Caco-2 (cell line): ENCODE measurements at regions not wholly inside any gene's neighbourhood (a gene's known extent, or its start where the extent isn't known, plus 50 kb on each side); places are given as distances from the start of the nearest gene placed in this dataset.

Source experiments
- BruUV-seq: library from RNA; stranded (reverse); fragments of 400-500 nt; replicated peaks from 2 replicates; lab custom pipeline; 2021; lab: Mats Ljungman, UMichigan
- CTCF ChIA-PET: fragments of 300-600 bp; sonication (Branson Sonifier 250); formaldehyde crosslinking; loops from one replicate; lab custom pipeline; 2022; ENCODE audit warnings: antibody characterized with exemption; lab: Charles Lee
- POLR2A ChIA-PET: fragments of 300-600 bp; sonication (Branson Sonifier 250); formaldehyde crosslinking; loops from one replicate; lab custom pipeline; 2022; ENCODE audit warnings: antibody characterized with exemption; lab: Charles Lee
- DNase-seq, 2 experiments: peaks; one replicate each; pipeline versions ENCODE4 v3.0.0 to v3.0.0-alpha.2; 2020 to 2022
- H3K27me3 ChIP-seq: replicated peaks from 2 replicates; pipeline ENCODE4 v1.6.0; 2011; ENCODE audit warnings: low read length; ENCODE audit not compliant: control insufficient read depth, insufficient read depth
- H3K36me3 ChIP-seq: 2 replicates; pipeline ENCODE4 v1.5.1; 2011; ENCODE audit warnings: low read length; ENCODE audit not compliant: control insufficient read depth, insufficient read depth
- H3K4me1 ChIP-seq: fragments of 250-450 bp; sonication (Bioruptor Pico); 2 replicates; pipeline ENCODE4 v1.5.1; 2020; ENCODE audit warnings: mild to moderate bottlenecking
- H3K4me3 ChIP-seq: 2 replicates; pipeline ENCODE4 v1.5.1; 2011; ENCODE audit warnings: low read depth, mild to moderate bottlenecking, control low read depth, low read length
- H3K9me3 ChIP-seq: fragments of 250-450 bp; sonication (Bioruptor Pico); 2 replicates; pipeline ENCODE4 v1.5.1; 2020; ENCODE audit warnings: mild to moderate bottlenecking, moderate library complexity
- H3K27ac Mint-ChIP-seq: one replicate; pipeline ENCODE4 v1.8.0; 2022; ENCODE audit warnings: mixed read lengths; ENCODE audit not compliant: unreplicated experiment
- H3K27me3 Mint-ChIP-seq: one replicate; pipeline ENCODE4 v1.8.0; 2022; ENCODE audit warnings: mixed read lengths; ENCODE audit not compliant: insufficient read depth, unreplicated experiment
- H3K36me3 Mint-ChIP-seq: one replicate; pipeline ENCODE4 v1.8.0; 2022; ENCODE audit warnings: mild to moderate bottlenecking, mixed read lengths; ENCODE audit not compliant: insufficient read depth, unreplicated experiment
- H3K4me1 Mint-ChIP-seq: one replicate; pipeline ENCODE4 v1.8.0; 2022; ENCODE audit warnings: low read depth, mixed read lengths; ENCODE audit not compliant: unreplicated experiment
- H3K4me3 Mint-ChIP-seq: one replicate; pipeline ENCODE4 v1.8.0; 2022; ENCODE audit warnings: mild to moderate bottlenecking, moderate library complexity, mixed read lengths; ENCODE audit not compliant: unreplicated experiment
- H3K9me3 Mint-ChIP-seq: one replicate; pipeline ENCODE4 v1.8.0; 2022; ENCODE audit warnings: mixed read lengths; ENCODE audit not compliant: unreplicated experiment
- CTCF ChIP-seq, 2 experiments: fragments of 200-600 bp in 1 of 2; IDR thresholded peaks; 1 replicate in 1 of 2; 2 replicates in 1 of 2; pipeline versions ENCODE4 v1.5.1 to v1.8.0; 2011 to 2022; ENCODE audit warnings: antibody characterized with exemption in 1 of 2, control low read depth in 1 of 2, inconsistent platforms in 1 of 2, low read depth in 1 of 2, low read length in 1 of 2, mild to moderate bottlenecking in 1 of 2, moderate library complexity in 1 of 2; ENCODE audit not compliant: insufficient read depth in 1 of 2, severe bottlenecking in 1 of 2, unreplicated experiment in 1 of 2
- intact Hi-C: fragments of 100-400 bp; cut with micrococcal nuclease; formaldehyde crosslinking; loops from one replicate; pipeline ENCODE4 v1.10.0; 2022; ENCODE audit not compliant: unreplicated experiment

- ChIA-PET CTCF (no interaction called here), POLR2A (no interaction called here)
- Mint-ChIP-seq H3K36me3 (no peaks in the 10 kb centered on the region), H3K4me3 (no peak overlapping the region), H3K9me3 (no peaks in the 10 kb centered on the region), H3K27ac (no peak overlapping the region), H3K27me3 (no peaks in the 10 kb centered on the region), H3K4me1 (no peaks in the 10 kb centered on the region)
- DNase-seq, result no peak
- no peak overlapping the region for H3K4me3 ChIP-seq
- no peaks in the 10 kb centered on the region; the same call in 1 of the 2 replicates for H3K4me1 ChIP-seq
- no peaks in the 10 kb centered on the region for H3K27me3 ChIP-seq
- intact Hi-C loops, result no loop called here
- BruUV-seq, result no TSS peak
- no peaks in the 10 kb centered on the region for H3K36me3 ChIP-seq
- TF ChIP-seq CTCF (IDR thresholded peaks at IDR 0.05; ENCODE audit: insufficient read depth in 1 of 2, low read depth in 1 of 2, low read length in 1 of 2, severe bottlenecking in 1 of 2, unreplicated experiment in 1 of 2), result no peak
- H3K9me3 ChIP-seq, result no peaks in the 10 kb centered on the region
These were observed 1029.5 kb upstream of the LRRN3 start for GRCh38 chr7:110061387-110061786.

DNA sequence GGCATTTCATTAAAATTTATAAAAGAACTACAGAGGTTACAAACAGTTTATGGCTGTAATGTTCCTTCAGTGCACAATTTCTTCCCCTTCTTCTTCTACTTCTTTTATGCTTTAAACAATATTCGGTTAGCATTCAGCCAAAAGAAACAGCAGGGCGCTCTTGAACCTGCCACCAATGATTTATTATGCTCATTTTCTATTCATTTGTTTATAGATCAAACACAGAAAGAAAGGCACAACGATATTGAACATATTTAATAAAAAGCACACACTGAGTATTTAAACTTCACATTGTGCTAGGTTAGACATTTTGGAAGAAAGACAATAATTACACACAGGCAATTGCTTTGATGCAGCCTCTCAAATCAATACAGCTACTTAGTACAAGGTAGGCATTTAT is 1025.8 kb upstream of the LRRN3 start:
- intact Hi-C loops, result no loop called here
- Mint-ChIP-seq H3K36me3 (no peaks in the 10 kb centered on the region), H3K27ac (no peak overlapping the region), H3K4me1 (no peaks in the 10 kb centered on the region), H3K4me3 (no peak overlapping the region), H3K9me3 (no peaks in the 10 kb centered on the region), H3K27me3 (no peaks in the 10 kb centered on the region)
- no peak for DNase-seq
- Histone ChIP-seq H3K9me3 (no peaks in the 10 kb centered on the region), H3K4me3 (no peak overlapping the region), H3K27me3 (no peaks in the 10 kb centered on the region), H3K36me3 (no peaks in the 10 kb centered on the region), H3K4me1 (no peaks in the 10 kb centered on the region; the same call in 1 of the 2 replicates)
- CTCF ChIA-PET, result interaction anchor here (0.6 kb wide), 1 partner anchor 1005 kb away, joined by 3 read pairs; no protein-coding TSS in a partner anchor
- no TSS peak for BruUV-seq
- no peak for TF ChIP-seq CTCF (IDR thresholded peaks at IDR 0.05; ENCODE audit: insufficient read depth in 1 of 2, low read depth in 1 of 2, low read length in 1 of 2, severe bottlenecking in 1 of 2, unreplicated experiment in 1 of 2)
- POLR2A ChIA-PET, result no interaction called here

- Histone ChIP-seq H3K36me3 (no peaks in the 10 kb centered on the region), H3K4me3 (no peak overlapping the region), H3K4me1 (no peaks in the 10 kb centered on the region; the same call in 1 of the 2 replicates), H3K9me3 (no peaks in the 10 kb centered on the region), H3K27me3 (no peaks in the 10 kb centered on the region)
- ChIA-PET POLR2A (no interaction called here), CTCF (no interaction called here)
- no peak for DNase-seq
- H3K27me3 Mint-ChIP-seq, result no peaks in the 10 kb centered on the region
- TF ChIP-seq CTCF (IDR thresholded peaks at IDR 0.05; ENCODE audit: insufficient read depth in 1 of 2, low read depth in 1 of 2, low read length in 1 of 2, severe bottlenecking in 1 of 2, unreplicated experiment in 1 of 2), result no peak
- H3K36me3 Mint-ChIP-seq, result no peaks in the 10 kb centered on the region
- H3K27ac Mint-ChIP-seq, result no peak overlapping the region
- no TSS peak for BruUV-seq
- H3K4me3 Mint-ChIP-seq, result no peak overlapping the region
- intact Hi-C loops, result no loop called here
- H3K4me1 Mint-ChIP-seq, result no peaks in the 10 kb centered on the region
- no peaks in the 10 kb centered on the region for H3K9me3 Mint-ChIP-seq
These were observed 1024.1 kb upstream of the LRRN3 start for GRCh38 chr7:110066843-110067242.
